Right lobe of liver (tissue), 6 donors: ENCODE measurements at regions not wholly inside any gene's neighbourhood (a gene's known extent, or its start where the extent isn't known, plus 50 kb on each side); places are given as distances from the start of the nearest gene placed in this dataset.

Experiments
- ATAC-seq, 4 donors: fragments of 200-7000 bp; cut with Tn5 transposase; one replicate each; pipeline ENCODE4 v1.9.1; 2020; ENCODE audit warnings: mild to moderate bottlenecking in 4 of 4, moderate library complexity in 4 of 4
- DNase-seq, 3 donors: peaks; one replicate each; pipeline ENCODE4 v3.0.0-alpha.2; 2020
- H3K27ac ChIP-seq, 3 donors: fragments of 200-600 bp; one replicate each; pipeline ENCODE4 v1.8.0; 2022
- H3K27me3 ChIP-seq, 2 donors: fragments of 200-600 bp; one replicate each; pipeline ENCODE4 v1.8.0; 2022
- H3K36me3 ChIP-seq, 4 donors: fragments of 200-600 bp; sonication (generic) in 1 of 4; one replicate each; pipeline versions ENCODE4 v1.5.1 to v1.8.0; 2017 to 2022; ENCODE audit warnings: control low read depth in 1 of 4
- H3K4me1 ChIP-seq, 4 donors: fragments of 200-600 bp; sonication (generic) in 1 of 4; one replicate each; pipeline versions ENCODE4 v1.5.1 to v1.8.0; 2017 to 2022; ENCODE audit warnings: control low read depth in 1 of 4
- H3K4me3 ChIP-seq, 3 donors: fragments of 200-600 bp; one replicate each; pipeline ENCODE4 v1.8.0; 2022
- H3K9me3 ChIP-seq, 4 donors: fragments of 200-600 bp; sonication (generic) in 1 of 4; one replicate each; pipeline versions ENCODE4 v1.5.1 to v1.8.0; 2017 to 2022; ENCODE audit warnings: control low read depth in 1 of 4
- CTCF ChIP-seq, 4 donors: fragments of 200-600 bp in 3 of 4; fragments of 450-650 bp in 1 of 4; IDR thresholded peaks; one replicate each; pipeline versions ENCODE4 v1.5.1 to v1.8.0; 2016 to 2022; ENCODE audit warnings: antibody characterized with exemption in 4 of 4, mild to moderate bottlenecking in 2 of 4
- POLR2A ChIP-seq: fragments of 450-650 bp; IDR thresholded peaks from one replicate; pipeline ENCODE4 v1.6.1; 2017; ENCODE audit warnings: antibody characterized with exemption, mild to moderate bottlenecking
- WGBS: methylation state at CpG from one replicate; pipeline ENCODE4 v1.1.6; 2018; ENCODE audit warnings: low coverage, low lambda C conversion rate; ENCODE audit not compliant: insufficient coverage; ENCODE audit errors: missing lambda C conversion rate; 5-methylcytosine and 5-hydroxymethylcytosine counted together
- intact Hi-C, 2 donors: fragments of 100-400 bp; cut with DNase I; formaldehyde crosslinking; loops; one replicate each; pipeline versions ENCODE4 v1.11.2 to v1.14.1; 2022
- donor health status: DM: no; HTN: yes; CAD: no.
- donor health status: DM: no; HTN: no; CAD: no.
- donor health status: DM: no; HTN: no; CAD: no.
- donor health status: DM: no; HTN: yes; CAD: no.
- donor health status: DM: no; HTN: yes; CAD: no.

GRCh38 chr10:131493432-131493831, 181.9 kb upstream of the TCERG1L start:
- Histone ChIP-seq H3K4me1 (no peaks in the 10 kb centered on the region), H3K27me3 (no peaks in the 10 kb centered on the region), H3K36me3 (no peaks in the 10 kb centered on the region), H3K9me3 (no peaks in the 10 kb centered on the region), H3K27ac (no peak overlapping the region), H3K4me3 (no peak overlapping the region)
- ATAC-seq (no peak), DNase-seq (no peak)
- WGBS, result 80% methylated on average over 4 of the region's 4 CpGs
- TF ChIP-seq POLR2A, result no peak
- TF ChIP-seq CTCF (IDR thresholded peaks at IDR 0.05), result no peak
- intact Hi-C loops, result no loop called here

- intact Hi-C loops, result no loop called here
These were observed 182.9 kb upstream of the TCERG1L start for GRCh38 chr10:131494451-131494850.

GRCh38 chr10:131495224-131495623, 183.7 kb upstream of the TCERG1L start:
- no peak for TF ChIP-seq POLR2A
- TF ChIP-seq CTCF (IDR thresholded peaks at IDR 0.05), result no peak
- no peak for DNase-seq
- Histone ChIP-seq H3K27ac (no peak overlapping the region), H3K9me3 (no peaks in the 10 kb centered on the region), H3K4me3 (no peak overlapping the region), H3K27me3 (no peaks in the 10 kb centered on the region), H3K4me1 (no peaks in the 10 kb centered on the region), H3K36me3 (no peaks in the 10 kb centered on the region)
- no peak for ATAC-seq
- 71% methylated on average over 4 of the region's 4 CpGs for WGBS
- intact Hi-C loops, result no loop called here

More at GRCh38 chr10:131494451-131494850, 182.9 kb upstream of the TCERG1L start:
- Histone ChIP-seq H3K36me3 (no peaks in the 10 kb centered on the region), H3K4me3 (no peak overlapping the region), H3K9me3 (no peaks in the 10 kb centered on the region), H3K27me3 (no peaks in the 10 kb centered on the region), H3K27ac (no peak overlapping the region), H3K4me1 (no peaks in the 10 kb centered on the region)
- DNase-seq, result no peak
- no CpG with 5 or more reads among the region's 5 CpGs for WGBS
- TF ChIP-seq POLR2A (no peak), CTCF (IDR thresholded peaks at IDR 0.05) (no peak)
- no peak for ATAC-seq

- no peak overlapping the region for H3K27ac ChIP-seq
- no peaks in the 10 kb centered on the region for H3K9me3 ChIP-seq
- no CpG with 5 or more reads among the region's 14 CpGs for WGBS
- DNase-seq (peak in 1 of 3 donors; percentile 15), ATAC-seq (peak in 1 of 4 donors; percentile 8)
- H3K4me1 ChIP-seq, result no peaks in the 10 kb centered on the region
- H3K4me3 ChIP-seq, result no peak overlapping the region
- TF ChIP-seq CTCF (IDR thresholded peaks at IDR 0.05), result no peak
- no peak for TF ChIP-seq POLR2A
- intact Hi-C loops, result no loop called here
- no peaks in the 10 kb centered on the region for H3K36me3 ChIP-seq
- no peaks in the 10 kb centered on the region for H3K27me3 ChIP-seq
These were observed 184.4 kb upstream of the TCERG1L start for GRCh38 chr10:131495892-131496291.
